ENCODE measurements at regions not wholly inside any gene's neighbourhood (a gene's known extent, or its start where the extent isn't known, plus 50 kb on each side); places are given as distances from the start of the nearest gene placed in this dataset.
A peak's percentile ranks its signal among the peaks of the same experiment; 100 is the strongest.

GRCh38 chr22:48929276-48929790, 898.3 kb downstream of the BRD1 start:
- Histone ChIP-seq H3K4me1 (ENCODE audit: control insufficient read depth in 1 of 2, extremely low read depth in 1 of 2, insufficient read depth in 2 of 2, low read length in 2 of 2) (no peaks in the 10 kb centered on the region), H3K4me3 (ENCODE audit: control insufficient read depth in 1 of 2, extremely low read depth in 1 of 2, low read length in 1 of 2) (no peak overlapping the region), H3K27ac (ENCODE audit: low read length) (no peak overlapping the region), H3K9me3 (no peaks in the 10 kb centered on the region), H3K27me3 (replicated peaks in 1 of 2; ENCODE audit: control insufficient read depth in 2 of 2, extremely low read depth in 1 of 2, insufficient read depth in 2 of 2, low read length in 1 of 2) (peaks cover 4 to 18% of the 10 kb centered on the region in 2 experiments), H3K36me3 (ENCODE audit: control insufficient read depth in 2 of 2, extremely low read depth in 1 of 2, insufficient read depth in 1 of 2, low read length in 1 of 2) (no peaks in the 10 kb centered on the region)
- Mint-ChIP-seq H3K4me1 (no peaks in the 10 kb centered on the region), H3K27ac (no peak overlapping the region), H3K27me3 (peaks cover 20 to 23% of the 10 kb centered on the region in 2 donors), H3K4me3 (no peak overlapping the region), H3K36me3 (no peaks in the 10 kb centered on the region), H3K9me3 (peaks cover 0 to 2% (median 1%) of the 10 kb centered on the region in 3 donors)
- ChIA-PET CTCF (no interaction called here), POLR2A (no interaction called here)
- no peak for DNase-seq
- ATAC-seq (replicated peaks in 1 of 4): no peak
- 88% methylated on average over 2 of the region's 10 CpGs for WGBS (ENCODE audit: insufficient coverage)

- H3K4me1 Mint-ChIP-seq: no peaks in the 10 kb centered on the region
- no peaks in the 10 kb centered on the region for H3K9me3 Mint-ChIP-seq
- H3K27ac ChIP-seq (ENCODE audit: low read length): no peak overlapping the region
- CTCF ChIA-PET: no interaction called here
- no peak for ATAC-seq (replicated peaks in 1 of 4)
- WGBS (ENCODE audit: insufficient coverage): no CpG with 5 or more reads among the region's 13 CpGs
- H3K27me3 Mint-ChIP-seq: peaks cover 23 to 30% of the 10 kb centered on the region in 2 donors
- H3K9me3 ChIP-seq: no peaks in the 10 kb centered on the region
- H3K27ac Mint-ChIP-seq: no peak overlapping the region
- no peak overlapping the region for H3K4me3 Mint-ChIP-seq
- H3K36me3 Mint-ChIP-seq: no peaks in the 10 kb centered on the region
- no peaks in the 10 kb centered on the region for H3K4me1 ChIP-seq (ENCODE audit: control insufficient read depth in 1 of 2, extremely low read depth in 1 of 2, insufficient read depth in 2 of 2, low read length in 2 of 2)
- no peak for DNase-seq
- no peak overlapping the region for H3K4me3 ChIP-seq (ENCODE audit: control insufficient read depth in 1 of 2, extremely low read depth in 1 of 2, low read length in 1 of 2)
- POLR2A ChIA-PET: no interaction called here
- H3K36me3 ChIP-seq (ENCODE audit: control insufficient read depth in 2 of 2, extremely low read depth in 1 of 2, insufficient read depth in 1 of 2, low read length in 1 of 2): no peaks in the 10 kb centered on the region
- H3K27me3 ChIP-seq (replicated peaks in 1 of 2; ENCODE audit: control insufficient read depth in 2 of 2, extremely low read depth in 1 of 2, insufficient read depth in 2 of 2, low read length in 1 of 2): peaks cover 4 to 29% of the 10 kb centered on the region in 2 experiments
These were observed 900.1 kb downstream of the BRD1 start for GRCh38 chr22:48927591-48927990.

DNA sequence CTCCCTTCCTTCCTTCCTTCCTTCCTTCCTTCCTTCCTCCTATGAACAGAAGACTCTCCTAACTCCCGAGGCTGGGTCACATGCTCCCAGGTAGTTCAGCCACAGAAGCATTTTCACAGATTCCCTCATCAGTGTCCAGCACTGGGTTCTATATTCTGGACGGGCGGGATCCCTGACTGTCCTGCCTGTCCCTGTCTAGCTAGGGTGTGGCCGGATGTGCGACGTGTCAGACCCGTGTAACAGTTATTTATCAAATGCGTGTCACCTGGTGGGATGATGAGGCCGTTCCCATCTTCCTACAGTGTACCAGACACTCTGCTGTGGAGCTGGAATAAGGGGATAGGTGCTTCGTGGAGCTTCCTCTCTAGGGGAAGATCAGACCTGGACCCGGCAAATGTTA, 901.0 kb downstream of the BRD1 start:
- 68% methylated on average over 5 of the region's 11 CpGs for WGBS (ENCODE audit: insufficient coverage)
- H3K27ac Mint-ChIP-seq: no peak overlapping the region
- no peak overlapping the region for H3K4me3 Mint-ChIP-seq
- CTCF ChIA-PET: no interaction called here
- H3K36me3 ChIP-seq (ENCODE audit: control insufficient read depth in 2 of 2, extremely low read depth in 1 of 2, insufficient read depth in 1 of 2, low read length in 1 of 2): no peaks in the 10 kb centered on the region
- H3K9me3 ChIP-seq: no peaks in the 10 kb centered on the region
- no peak overlapping the region for H3K4me3 ChIP-seq (ENCODE audit: control insufficient read depth in 1 of 2, extremely low read depth in 1 of 2, low read length in 1 of 2)
- H3K4me1 ChIP-seq (ENCODE audit: control insufficient read depth in 1 of 2, extremely low read depth in 1 of 2, insufficient read depth in 2 of 2, low read length in 2 of 2): no peaks in the 10 kb centered on the region
- ATAC-seq (replicated peaks in 1 of 4) (no peak), DNase-seq (no peak)
- no peaks in the 10 kb centered on the region for H3K36me3 Mint-ChIP-seq
- POLR2A ChIA-PET: no interaction called here
- no peaks in the 10 kb centered on the region for H3K9me3 Mint-ChIP-seq
- H3K27me3 Mint-ChIP-seq: peaks cover 23 to 35% of the 10 kb centered on the region in 2 donors
- H3K27me3 ChIP-seq (replicated peaks in 1 of 2; ENCODE audit: control insufficient read depth in 2 of 2, extremely low read depth in 1 of 2, insufficient read depth in 2 of 2, low read length in 1 of 2): peaks cover 4 to 33% of the 10 kb centered on the region in 2 experiments
- H3K27ac ChIP-seq (ENCODE audit: low read length): no peak overlapping the region
- H3K4me1 Mint-ChIP-seq: no peaks in the 10 kb centered on the region

DNA sequence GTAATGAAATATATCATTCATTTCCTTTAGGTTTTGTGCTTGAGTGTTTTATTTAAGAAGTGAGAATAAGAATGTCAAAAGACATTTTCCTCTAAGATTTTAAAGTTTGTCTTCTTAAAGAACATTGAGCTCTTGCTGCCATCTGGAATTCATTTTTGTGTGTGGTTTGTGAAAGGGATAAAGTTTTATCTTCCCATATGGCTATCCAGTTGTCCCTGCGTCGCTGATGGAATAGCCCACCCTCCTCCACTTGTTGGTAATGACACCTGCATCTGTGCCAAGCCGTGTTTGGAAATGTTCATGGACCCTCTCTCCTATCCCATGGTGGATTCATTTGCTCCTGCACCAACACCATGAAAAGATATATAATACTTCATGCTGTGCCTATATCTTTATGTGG, 901.5 kb downstream of the BRD1 start:
- DNase-seq (no peak), ATAC-seq (replicated peaks in 1 of 4) (no peak)
- H3K36me3 ChIP-seq (ENCODE audit: control insufficient read depth in 2 of 2, extremely low read depth in 1 of 2, insufficient read depth in 1 of 2, low read length in 1 of 2): no peaks in the 10 kb centered on the region
- no peak overlapping the region for H3K27ac ChIP-seq (ENCODE audit: low read length)
- no peaks in the 10 kb centered on the region for H3K9me3 Mint-ChIP-seq
- no peaks in the 10 kb centered on the region for H3K4me1 Mint-ChIP-seq
- ChIA-PET CTCF (no interaction called here), POLR2A (no interaction called here)
- 100% methylated on average over 3 of the region's 3 CpGs for WGBS (ENCODE audit: insufficient coverage)
- peaks cover 22 to 38% of the 10 kb centered on the region in 2 donors for H3K27me3 Mint-ChIP-seq
- H3K36me3 Mint-ChIP-seq: no peaks in the 10 kb centered on the region
- H3K4me3 ChIP-seq (ENCODE audit: control insufficient read depth in 1 of 2, extremely low read depth in 1 of 2, low read length in 1 of 2): no peak overlapping the region
- H3K27me3 ChIP-seq (replicated peaks in 1 of 2; ENCODE audit: control insufficient read depth in 2 of 2, extremely low read depth in 1 of 2, insufficient read depth in 2 of 2, low read length in 1 of 2): peaks cover 4 to 29% of the 10 kb centered on the region in 2 experiments
- no peaks in the 10 kb centered on the region for H3K9me3 ChIP-seq
- peak overlapping the region in 1 of 2 donors; percentile 17 for H3K27ac Mint-ChIP-seq
- H3K4me1 ChIP-seq (ENCODE audit: control insufficient read depth in 1 of 2, extremely low read depth in 1 of 2, insufficient read depth in 2 of 2, low read length in 2 of 2): no peaks in the 10 kb centered on the region
- no peak overlapping the region for H3K4me3 Mint-ChIP-seq

GRCh38 chr22:48925450-48925849, 902.2 kb downstream of the BRD1 start:
- ChIA-PET POLR2A (no interaction called here), CTCF (no interaction called here)
- Histone ChIP-seq H3K27me3 (replicated peaks in 1 of 2; ENCODE audit: control insufficient read depth in 2 of 2, extremely low read depth in 1 of 2, insufficient read depth in 2 of 2, low read length in 1 of 2) (peaks cover 4 to 31% of the 10 kb centered on the region in 2 experiments), H3K36me3 (ENCODE audit: control insufficient read depth in 2 of 2, extremely low read depth in 1 of 2, insufficient read depth in 1 of 2, low read length in 1 of 2) (no peaks in the 10 kb centered on the region), H3K4me3 (ENCODE audit: control insufficient read depth in 1 of 2, extremely low read depth in 1 of 2, low read length in 1 of 2) (no peak overlapping the region), H3K27ac (ENCODE audit: low read length) (no peak overlapping the region), H3K4me1 (ENCODE audit: control insufficient read depth in 1 of 2, extremely low read depth in 1 of 2, insufficient read depth in 2 of 2, low read length in 2 of 2) (no peaks in the 10 kb centered on the region), H3K9me3 (no peaks in the 10 kb centered on the region)
- Mint-ChIP-seq H3K4me3 (no peak overlapping the region), H3K27me3 (peaks cover 22 to 40% of the 10 kb centered on the region in 2 donors), H3K4me1 (no peaks in the 10 kb centered on the region), H3K36me3 (no peaks in the 10 kb centered on the region), H3K27ac (no peak overlapping the region), H3K9me3 (no peaks in the 10 kb centered on the region)
- no peak for ATAC-seq (replicated peaks in 1 of 4)
- DNase-seq: no peak
- 63% methylated on average over 3 of the region's 5 CpGs for WGBS (ENCODE audit: insufficient coverage)

GRCh38 chr22:48923996-48924395, 903.7 kb downstream of the BRD1 start:
- Histone ChIP-seq H3K36me3 (ENCODE audit: control insufficient read depth in 2 of 2, extremely low read depth in 1 of 2, insufficient read depth in 1 of 2, low read length in 1 of 2) (no peaks in the 10 kb centered on the region), H3K4me3 (ENCODE audit: control insufficient read depth in 1 of 2, extremely low read depth in 1 of 2, low read length in 1 of 2) (no peak overlapping the region), H3K27me3 (replicated peaks in 1 of 2; ENCODE audit: control insufficient read depth in 2 of 2, extremely low read depth in 1 of 2, insufficient read depth in 2 of 2, low read length in 1 of 2) (peaks cover 4 to 40% of the 10 kb centered on the region in 2 experiments), H3K9me3 (no peaks in the 10 kb centered on the region), H3K4me1 (ENCODE audit: control insufficient read depth in 1 of 2, extremely low read depth in 1 of 2, insufficient read depth in 2 of 2, low read length in 2 of 2) (no peaks in the 10 kb centered on the region), H3K27ac (ENCODE audit: low read length) (no peak overlapping the region)
- H3K36me3 Mint-ChIP-seq: no peaks in the 10 kb centered on the region
- no peak overlapping the region for H3K27ac Mint-ChIP-seq
- H3K4me1 Mint-ChIP-seq: no peaks in the 10 kb centered on the region
- H3K4me3 Mint-ChIP-seq: no peak overlapping the region
- no peaks in the 10 kb centered on the region for H3K9me3 Mint-ChIP-seq
- no peak for ATAC-seq (replicated peaks in 1 of 4)
- ChIA-PET POLR2A (no interaction called here), CTCF (no interaction called here)
- peaks cover 25 to 33% of the 10 kb centered on the region in 2 donors for H3K27me3 Mint-ChIP-seq
- peak in 1 of 35 experiments; percentile 1 for DNase-seq
- 72% methylated on average over 8 of the region's 9 CpGs for WGBS (ENCODE audit: insufficient coverage)

Measured in T-cell (primary cell).